Liver (tissue), 8 donors: ENCODE measurements at regions not wholly inside any gene's neighbourhood (a gene's known extent, or its start where the extent isn't known, plus 50 kb on each side); places are given as distances from the start of the nearest gene placed in this dataset.

Experiments
- DNase-seq: peaks from one replicate; pipeline ENCODE4 v3.0.0-alpha.2; 2017; ENCODE audit warnings: low spot score
- H3K27ac ChIP-seq, 2 donors: one replicate each; pipeline ENCODE4 v1.7.0; 2013; ENCODE audit warnings: inconsistent platforms in 2 of 2, low read length in 2 of 2, control low read depth in 1 of 2, low read depth in 1 of 2, mild to moderate bottlenecking in 1 of 2
- H3K27me3 ChIP-seq, 4 donors: one replicate each; pipeline versions ENCODE4 v1.6.1 to v1.7.0; 2013; ENCODE audit warnings: low read length in 3 of 4, inconsistent platforms in 1 of 4, mild to moderate bottlenecking in 1 of 4, moderate library complexity in 1 of 4; ENCODE audit not compliant: control insufficient read depth in 4 of 4, insufficient read depth in 4 of 4
- H3K36me3 ChIP-seq, 4 donors: one replicate each; pipeline versions ENCODE4 v1.6.1 to v1.7.0; 2013; ENCODE audit warnings: low read length in 3 of 4, mild to moderate bottlenecking in 3 of 4, low read depth in 1 of 4, moderate library complexity in 1 of 4; ENCODE audit not compliant: control insufficient read depth in 4 of 4, insufficient read depth in 3 of 4
- H3K4me1 ChIP-seq, 4 donors: one replicate each; pipeline versions ENCODE4 v1.6.1 to v1.7.0; 2013; ENCODE audit warnings: low read length in 3 of 4, mild to moderate bottlenecking in 3 of 4, moderate library complexity in 1 of 4; ENCODE audit not compliant: control insufficient read depth in 4 of 4, insufficient read depth in 4 of 4
- H3K4me3 ChIP-seq, 3 donors: one replicate each; pipeline versions ENCODE4 v1.6.1 to v1.7.0; 2013; ENCODE audit warnings: low read length in 3 of 3, control low read depth in 1 of 3, low read depth in 1 of 3, mild to moderate bottlenecking in 1 of 3
- H3K9ac ChIP-seq, 2 donors: one replicate each; pipeline ENCODE4 v1.7.0; 2013; ENCODE audit warnings: low read length in 2 of 2, mild to moderate bottlenecking in 2 of 2, moderate library complexity in 2 of 2, control low read depth in 1 of 2, low read depth in 1 of 2
- H3K9me3 ChIP-seq, 4 donors: one replicate each; pipeline versions ENCODE4 v1.6.1 to v1.7.0; 2013; ENCODE audit warnings: low read length in 3 of 4; ENCODE audit not compliant: control insufficient read depth in 4 of 4
- EGR1 ChIP-seq, 2 donors: IDR thresholded peaks; 2 replicates each; pipeline ENCODE4 v1.6.1; 2016 to 2018; ENCODE audit warnings: antibody characterized with exemption in 2 of 2, low read depth in 2 of 2
- FOXA1 ChIP-seq: IDR thresholded peaks from 2 replicates; pipeline ENCODE4 v1.6.1; 2016; ENCODE audit warnings: antibody characterized with exemption
- GABPA ChIP-seq, 2 donors: IDR thresholded peaks in 1 of 2; conservative IDR thresholded peaks in 1 of 2; 2 replicates each; pipeline ENCODE4 v1.6.1; 2016; ENCODE audit warnings: antibody characterized with exemption in 2 of 2, mild to moderate bottlenecking in 1 of 2, moderate library complexity in 1 of 2
- HNF4A ChIP-seq, 2 donors: conservative IDR thresholded peaks; 2 replicates each; pipeline ENCODE4 v1.6.1; 2016; ENCODE audit warnings: antibody characterized with exemption in 2 of 2, mild to moderate bottlenecking in 2 of 2
- HNF4G ChIP-seq: IDR thresholded peaks from 2 replicates; pipeline ENCODE4 v1.6.1; 2016; ENCODE audit warnings: antibody characterized with exemption
- JUND ChIP-seq, 2 donors: IDR thresholded peaks; 2 replicates each; pipeline ENCODE4 v1.6.1; 2016; ENCODE audit warnings: antibody characterized with exemption in 2 of 2
- RAD21 ChIP-seq, 2 donors: IDR thresholded peaks; 2 replicates each; pipeline ENCODE4 v1.6.1; 2016; ENCODE audit warnings: antibody characterized with exemption in 2 of 2, mild to moderate bottlenecking in 2 of 2
- RXRA ChIP-seq, 2 donors: IDR thresholded peaks; 2 replicates each; pipeline ENCODE4 v1.6.1; 2017 to 2018; ENCODE audit warnings: antibody characterized with exemption in 2 of 2, mild to moderate bottlenecking in 1 of 2
- SP1 ChIP-seq: IDR thresholded peaks from 2 replicates; pipeline ENCODE4 v1.6.1; 2018; ENCODE audit warnings: antibody characterized with exemption, mild to moderate bottlenecking
- TAF1 ChIP-seq: conservative IDR thresholded peaks from 2 replicates; pipeline ENCODE4 v1.6.1; 2016; ENCODE audit warnings: antibody characterized with exemption, mild to moderate bottlenecking
- YY1 ChIP-seq: IDR thresholded peaks from 2 replicates; pipeline ENCODE4 v1.6.1; 2016; ENCODE audit warnings: antibody characterized with exemption, mild to moderate bottlenecking
- WGBS: extraction: QIAGEN DNeasy Blood & Tissue Kit; methylation state at CpG from one replicate; pipeline ENCODE4 v1.1.7; 2013; 5-methylcytosine and 5-hydroxymethylcytosine counted together
- TF ChIP-seq, protein P1 (sequence below): IDR thresholded peaks from 2 replicates; pipeline ENCODE4 v1.6.1; 2016; ENCODE audit warnings: antibody characterized with exemption
- TF ChIP-seq, protein P2 (sequence below): IDR thresholded peaks from 2 replicates; pipeline ENCODE4 v1.6.1; 2016; ENCODE audit warnings: antibody characterized with exemption
- TF ChIP-seq, protein P3 (sequence below): fragments of 150-350 bp; IDR thresholded peaks from 2 replicates; pipeline ENCODE4 v1.5.1; 2017; ENCODE audit warnings: improper control_type of control experiment, low read depth, low read length; ENCODE audit not compliant: missing input control
- TF ChIP-seq, protein P4 (sequence below): IDR thresholded peaks from 2 replicates; pipeline ENCODE4 v1.6.1; 2016; ENCODE audit warnings: antibody characterized with exemption
- donor health status: healthy.
- donor health status: healthy.
- donor health status: healthy.
- donor health status: healthy.
- donor health status: healthy.

DNA sequence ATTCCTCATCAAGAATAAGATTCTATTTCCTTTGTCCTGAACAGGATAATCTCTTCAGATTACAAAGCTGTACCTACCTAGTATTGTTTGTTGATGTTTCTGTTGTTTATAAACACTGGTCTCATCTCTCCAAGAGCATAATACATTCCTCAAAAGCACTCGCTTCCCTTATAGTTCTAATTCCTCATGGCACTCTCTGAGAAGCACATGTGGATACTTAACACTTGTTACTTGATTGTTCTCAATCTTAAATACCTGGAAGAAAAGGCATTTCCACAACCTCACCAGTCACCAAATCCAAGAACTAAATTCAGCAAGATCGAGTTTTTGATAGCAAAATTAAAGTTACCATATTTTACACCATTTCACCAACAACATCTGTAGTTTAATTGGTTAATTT lies 145.9 kb upstream of the DUSP10 start (continued):
- TF ChIP-seq, protein P1, sequence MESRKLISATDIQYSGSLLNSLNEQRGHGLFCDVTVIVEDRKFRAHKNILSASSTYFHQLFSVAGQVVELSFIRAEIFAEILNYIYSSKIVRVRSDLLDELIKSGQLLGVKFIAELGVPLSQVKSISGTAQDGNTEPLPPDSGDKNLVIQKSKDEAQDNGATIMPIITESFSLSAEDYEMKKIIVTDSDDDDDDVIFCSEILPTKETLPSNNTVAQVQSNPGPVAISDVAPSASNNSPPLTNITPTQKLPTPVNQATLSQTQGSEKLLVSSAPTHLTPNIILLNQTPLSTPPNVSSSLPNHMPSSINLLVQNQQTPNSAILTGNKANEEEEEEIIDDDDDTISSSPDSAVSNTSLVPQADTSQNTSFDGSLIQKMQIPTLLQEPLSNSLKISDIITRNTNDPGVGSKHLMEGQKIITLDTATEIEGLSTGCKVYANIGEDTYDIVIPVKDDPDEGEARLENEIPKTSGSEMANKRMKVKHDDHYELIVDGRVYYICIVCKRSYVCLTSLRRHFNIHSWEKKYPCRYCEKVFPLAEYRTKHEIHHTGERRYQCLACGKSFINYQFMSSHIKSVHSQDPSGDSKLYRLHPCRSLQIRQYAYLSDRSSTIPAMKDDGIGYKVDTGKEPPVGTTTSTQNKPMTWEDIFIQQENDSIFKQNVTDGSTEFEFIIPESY: no peak
- TF ChIP-seq SP1: no peak
- TF ChIP-seq YY1: no peak
- TF ChIP-seq EGR1 (IDR thresholded peaks at IDR 0.05; ENCODE audit: low read depth in 2 of 2): no peak
- TF ChIP-seq HNF4A (conservative IDR thresholded peaks at IDR 0.05): no peak
- TF ChIP-seq RXRA (IDR thresholded peaks at IDR 0.05): no peak
- TF ChIP-seq, protein P2, sequence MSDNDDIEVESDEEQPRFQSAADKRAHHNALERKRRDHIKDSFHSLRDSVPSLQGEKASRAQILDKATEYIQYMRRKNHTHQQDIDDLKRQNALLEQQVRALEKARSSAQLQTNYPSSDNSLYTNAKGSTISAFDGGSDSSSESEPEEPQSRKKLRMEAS: no peak
- no peak for TF ChIP-seq FOXA1

DNA sequence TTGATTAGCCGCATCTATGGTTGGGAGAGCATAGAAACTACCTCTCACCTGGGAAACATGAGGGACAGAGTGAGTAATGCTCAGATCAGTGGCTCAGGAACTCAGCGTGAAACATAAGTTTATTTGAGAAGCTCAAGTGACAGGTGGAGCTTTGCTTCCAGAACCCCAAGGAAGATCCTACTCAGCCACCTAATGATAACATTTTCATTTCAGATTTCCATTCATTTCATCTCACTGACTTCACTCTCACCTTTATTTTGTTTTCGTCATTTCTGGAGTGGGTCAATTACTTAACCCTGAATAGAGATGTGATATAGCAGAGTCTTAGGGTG lies 145.5 kb upstream of the DUSP10 start:
- H3K9ac ChIP-seq: no peak overlapping the region
- no peaks in the 10 kb centered on the region for H3K36me3 ChIP-seq
- H3K4me1 ChIP-seq: peaks cover 0 to 5% (median 2%) of the 10 kb centered on the region in 4 donors
- TF ChIP-seq HNF4A (conservative IDR thresholded peaks at IDR 0.05) (no peak), RXRA (IDR thresholded peaks at IDR 0.05) (no peak), TAF1 (no peak), GABPA (IDR thresholded peaks at IDR 0.05 in 1 of 2, conservative IDR thresholded peaks at IDR 0.05 in 1 of 2) (no peak), RAD21 (IDR thresholded peaks at IDR 0.05) (no peak), EGR1 (IDR thresholded peaks at IDR 0.05; ENCODE audit: low read depth in 2 of 2) (no peak)
- TF ChIP-seq, protein P2: no peak
- TF ChIP-seq, protein P1: no peak
- TF ChIP-seq, protein P3, sequence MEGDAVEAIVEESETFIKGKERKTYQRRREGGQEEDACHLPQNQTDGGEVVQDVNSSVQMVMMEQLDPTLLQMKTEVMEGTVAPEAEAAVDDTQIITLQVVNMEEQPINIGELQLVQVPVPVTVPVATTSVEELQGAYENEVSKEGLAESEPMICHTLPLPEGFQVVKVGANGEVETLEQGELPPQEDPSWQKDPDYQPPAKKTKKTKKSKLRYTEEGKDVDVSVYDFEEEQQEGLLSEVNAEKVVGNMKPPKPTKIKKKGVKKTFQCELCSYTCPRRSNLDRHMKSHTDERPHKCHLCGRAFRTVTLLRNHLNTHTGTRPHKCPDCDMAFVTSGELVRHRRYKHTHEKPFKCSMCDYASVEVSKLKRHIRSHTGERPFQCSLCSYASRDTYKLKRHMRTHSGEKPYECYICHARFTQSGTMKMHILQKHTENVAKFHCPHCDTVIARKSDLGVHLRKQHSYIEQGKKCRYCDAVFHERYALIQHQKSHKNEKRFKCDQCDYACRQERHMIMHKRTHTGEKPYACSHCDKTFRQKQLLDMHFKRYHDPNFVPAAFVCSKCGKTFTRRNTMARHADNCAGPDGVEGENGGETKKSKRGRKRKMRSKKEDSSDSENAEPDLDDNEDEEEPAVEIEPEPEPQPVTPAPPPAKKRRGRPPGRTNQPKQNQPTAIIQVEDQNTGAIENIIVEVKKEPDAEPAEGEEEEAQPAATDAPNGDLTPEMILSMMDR: no peak
- no peak overlapping the region for H3K4me3 ChIP-seq
- H3K9me3 ChIP-seq: no peaks in the 10 kb centered on the region
- H3K27me3 ChIP-seq: no peaks in the 10 kb centered on the region
- H3K27ac ChIP-seq: no peak overlapping the region
- DNase-seq: no peak
- WGBS: 88% methylated on average over 3 of the region's 3 CpGs

DNA sequence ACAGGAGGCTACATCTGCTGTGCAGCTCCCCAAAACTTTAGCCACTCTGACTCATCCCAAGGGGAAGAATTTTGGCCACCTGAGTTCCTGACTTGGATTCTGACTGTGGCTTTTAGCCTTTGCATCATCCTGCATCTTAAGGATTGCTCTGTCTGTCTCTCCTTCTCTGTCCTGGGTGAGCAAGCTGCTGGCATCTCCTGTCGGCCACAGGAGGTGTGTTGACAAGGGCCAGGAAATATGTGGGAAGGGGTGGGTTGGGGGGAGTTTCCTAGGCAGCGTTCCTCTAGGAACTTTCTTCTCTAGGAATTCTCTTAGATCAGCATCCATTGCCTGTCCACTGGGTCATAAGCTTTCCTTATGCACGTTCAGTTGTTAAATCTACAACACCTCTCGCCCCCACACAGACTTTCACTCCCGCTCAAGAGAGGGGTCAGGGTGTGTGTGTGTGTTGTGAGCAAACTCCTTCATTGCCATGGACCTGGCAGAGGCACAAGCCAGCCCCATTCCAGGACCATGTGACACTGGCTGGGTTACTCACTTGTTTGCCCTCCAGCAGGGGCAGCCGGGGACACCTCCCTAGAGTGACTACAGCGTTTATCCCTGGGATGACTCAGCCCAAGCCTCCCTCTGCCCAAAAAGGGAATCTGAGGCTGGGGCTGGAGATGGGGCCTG lies 145.0 kb upstream of the DUSP10 start:
- H3K36me3 ChIP-seq: no peaks in the 10 kb centered on the region
- peaks cover 0 to 5% (median 2%) of the 10 kb centered on the region in 4 donors for H3K4me1 ChIP-seq
- H3K27ac ChIP-seq: no peak overlapping the region
- 31% methylated on average over 7 of the region's 7 CpGs for WGBS
- no peak overlapping the region for H3K4me3 ChIP-seq
- H3K9ac ChIP-seq: no peak overlapping the region
- DNase-seq: peak; percentile 34
- no peaks in the 10 kb centered on the region for H3K27me3 ChIP-seq
- TF ChIP-seq HNF4G (no peak), YY1 (no peak), SP1 (peak; percentile 46), RXRA (IDR thresholded peaks at IDR 0.05) (peak; percentile 92 to 95), RAD21 (IDR thresholded peaks at IDR 0.05) (peak; percentile 49 to 65), JUND (IDR thresholded peaks at IDR 0.05) (peak; percentile 50 to 63), HNF4A (conservative IDR thresholded peaks at IDR 0.05) (peak; percentile 25 to 39)
- TF ChIP-seq, protein P3: no peak
- TF ChIP-seq, protein P4, sequence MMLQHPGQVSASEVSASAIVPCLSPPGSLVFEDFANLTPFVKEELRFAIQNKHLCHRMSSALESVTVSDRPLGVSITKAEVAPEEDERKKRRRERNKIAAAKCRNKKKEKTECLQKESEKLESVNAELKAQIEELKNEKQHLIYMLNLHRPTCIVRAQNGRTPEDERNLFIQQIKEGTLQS: peak; percentile 73
- H3K9me3 ChIP-seq: no peaks in the 10 kb centered on the region
